ENCODE measurements at regions not wholly inside any gene's neighbourhood (a gene's known extent, or its start where the extent isn't known, plus 50 kb on each side); places are given as distances from the start of the nearest gene placed in this dataset.

DNA sequence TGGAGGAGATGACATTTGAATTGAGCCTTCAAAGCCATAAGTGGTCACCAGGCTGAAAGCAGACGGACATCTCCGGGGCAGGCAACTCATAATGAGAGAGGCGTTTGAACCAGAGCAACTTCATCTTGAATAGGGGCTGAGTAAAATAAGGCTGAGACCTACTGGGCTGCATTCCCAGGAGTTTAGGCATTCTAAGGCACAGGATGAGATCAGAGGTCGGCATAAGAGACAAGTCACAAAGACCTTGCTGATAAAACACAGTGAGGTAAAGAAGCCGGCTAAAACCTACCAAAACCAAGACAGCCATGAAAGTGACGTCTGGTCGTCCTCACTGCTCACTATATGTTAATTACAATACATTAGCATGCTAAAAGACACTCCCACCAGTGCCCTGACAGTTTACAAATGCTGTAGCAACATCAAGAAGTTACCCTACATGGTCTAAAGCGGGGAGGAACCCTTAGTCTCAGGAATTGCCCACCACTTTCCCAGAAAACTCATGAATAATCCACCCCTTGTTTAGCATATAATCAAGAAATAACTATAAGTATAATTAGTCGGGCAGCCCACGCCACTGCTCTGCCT lies 194.7 kb upstream of the SOX4 start:
- TF ChIP-seq, protein P1, sequence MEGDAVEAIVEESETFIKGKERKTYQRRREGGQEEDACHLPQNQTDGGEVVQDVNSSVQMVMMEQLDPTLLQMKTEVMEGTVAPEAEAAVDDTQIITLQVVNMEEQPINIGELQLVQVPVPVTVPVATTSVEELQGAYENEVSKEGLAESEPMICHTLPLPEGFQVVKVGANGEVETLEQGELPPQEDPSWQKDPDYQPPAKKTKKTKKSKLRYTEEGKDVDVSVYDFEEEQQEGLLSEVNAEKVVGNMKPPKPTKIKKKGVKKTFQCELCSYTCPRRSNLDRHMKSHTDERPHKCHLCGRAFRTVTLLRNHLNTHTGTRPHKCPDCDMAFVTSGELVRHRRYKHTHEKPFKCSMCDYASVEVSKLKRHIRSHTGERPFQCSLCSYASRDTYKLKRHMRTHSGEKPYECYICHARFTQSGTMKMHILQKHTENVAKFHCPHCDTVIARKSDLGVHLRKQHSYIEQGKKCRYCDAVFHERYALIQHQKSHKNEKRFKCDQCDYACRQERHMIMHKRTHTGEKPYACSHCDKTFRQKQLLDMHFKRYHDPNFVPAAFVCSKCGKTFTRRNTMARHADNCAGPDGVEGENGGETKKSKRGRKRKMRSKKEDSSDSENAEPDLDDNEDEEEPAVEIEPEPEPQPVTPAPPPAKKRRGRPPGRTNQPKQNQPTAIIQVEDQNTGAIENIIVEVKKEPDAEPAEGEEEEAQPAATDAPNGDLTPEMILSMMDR (IDR thresholded peaks at IDR 0.05): no peak
- TF ChIP-seq POLR2A (IDR thresholded peaks at IDR 0.05): no peak

Measured in body of pancreas (tissue), 4 donors.